HL-60 (cell line): ENCODE measurements at regions not wholly inside any gene's neighbourhood (a gene's known extent, or its start where the extent isn't known, plus 50 kb on each side); places are given as distances from the start of the nearest gene placed in this dataset.

Experiments
- DNase-seq, 2 experiments: peaks; one replicate each; pipeline ENCODE4 v3.0.0-alpha.2; 2010 to 2020; ENCODE audit warnings: low read depth in 1 of 2, low spot score in 1 of 2
- H3K27ac ChIP-seq: fragments of 250-450 bp; sonication (Bioruptor Pico); replicated peaks from 2 replicates; pipeline ENCODE4 v1.5.1; 2020; ENCODE audit warnings: mild to moderate bottlenecking, moderate library complexity
- H3K27me3 ChIP-seq: fragments of 250-450 bp; sonication (Bioruptor Pico); 2 replicates; pipeline ENCODE4 v1.5.1; 2021; ENCODE audit warnings: mild to moderate bottlenecking, moderate library complexity; ENCODE audit not compliant: insufficient read depth, poor library complexity, severe bottlenecking
- H3K4me3 ChIP-seq: replicated peaks from 2 replicates; pipeline ENCODE4 v1.5.1; 2011; ENCODE audit warnings: mild to moderate bottlenecking, control low read depth, low read length; ENCODE audit not compliant: insufficient read depth
- CTCF ChIP-seq: IDR thresholded peaks from one replicate; pipeline ENCODE4 v1.5.1; 2011; ENCODE audit warnings: low read length, control low read depth, inconsistent platforms; ENCODE audit not compliant: insufficient read depth
- GABPA ChIP-seq: IDR thresholded peaks from 2 replicates; pipeline ENCODE4 v1.6.1; 2012; ENCODE audit warnings: low read depth
- POLR2AphosphoS5 ChIP-seq: IDR thresholded peaks from 2 replicates; pipeline ENCODE4 v1.6.1; 2012; ENCODE audit warnings: low read depth
- REST ChIP-seq: IDR thresholded peaks from 2 replicates; pipeline ENCODE4 v1.6.1; 2012; ENCODE audit warnings: low read depth; ENCODE audit not compliant: insufficient replicate concordance
- SPI1 ChIP-seq: IDR thresholded peaks from 2 replicates; pipeline ENCODE4 v1.6.1; 2012; ENCODE audit warnings: low read depth, mild to moderate bottlenecking, borderline replicate concordance

GRCh38 chr5:106566031-106566430, 1104.7 kb downstream of the EFNA5 start:
- no peak overlapping the region for H3K27ac ChIP-seq
- TF ChIP-seq POLR2AphosphoS5, result no peak
- H3K4me3 ChIP-seq, result no peak overlapping the region
- DNase-seq, result no peak
- no peaks in the 10 kb centered on the region for H3K27me3 ChIP-seq

GRCh38 chr5:106545325-106545724, 1125.4 kb downstream of the EFNA5 start:
- H3K27me3 ChIP-seq, result no peaks in the 10 kb centered on the region
- TF ChIP-seq REST (no peak), SPI1 (no peak), POLR2AphosphoS5 (no peak), GABPA (no peak), CTCF (no peak)
- DNase-seq, result no peak
- no peak overlapping the region for H3K4me3 ChIP-seq
- H3K27ac ChIP-seq, result no peak overlapping the region

- H3K27me3 ChIP-seq, result no peaks in the 10 kb centered on the region
- H3K4me3 ChIP-seq, result no peak overlapping the region
- no peak overlapping the region for H3K27ac ChIP-seq
- no peak for DNase-seq
- no peak for TF ChIP-seq POLR2AphosphoS5
- TF ChIP-seq GABPA, result no peak
- TF ChIP-seq CTCF, result no peak
- TF ChIP-seq SPI1, result no peak
- TF ChIP-seq REST, result no peak
Observed at GRCh38 chr5:106543330-106543729, 1127.4 kb downstream of the EFNA5 start.

GRCh38 chr5:106530150-106530549, 1140.6 kb downstream of the EFNA5 start:
- TF ChIP-seq SPI1, result no peak
- TF ChIP-seq GABPA, result no peak
- no peak for TF ChIP-seq POLR2AphosphoS5
- no peak for TF ChIP-seq REST
- no peak for TF ChIP-seq CTCF
- no peak for DNase-seq
- H3K27ac ChIP-seq, result no peak overlapping the region
- H3K4me3 ChIP-seq, result no peak overlapping the region
- no peaks in the 10 kb centered on the region for H3K27me3 ChIP-seq
